IMR-90 (cell line): ENCODE measurements at regions not wholly inside any gene's neighbourhood (a gene's known extent, or its start where the extent isn't known, plus 50 kb on each side); places are given as distances from the start of the nearest gene placed in this dataset.

Source experiments
- ATAC-seq: fragments of 200-7000 bp; cut with Tn5 transposase; 2 replicates; pipeline ENCODE4 v1.9.1; 2020; ENCODE audit warnings: low read depth, mild to moderate bottlenecking, moderate library complexity
- BruUV-seq: library from RNA; stranded (reverse); fragments of 400-500 nt; replicated peaks from 2 replicates; lab custom pipeline; 2021; lab: Mats Ljungman, UMichigan
- CTCF ChIA-PET: fragments of 300-600 bp; formaldehyde crosslinking; extraction: SDS; loops from one replicate; lab custom pipeline; 2021; ENCODE audit warnings: antibody characterized with exemption; lab: Yijun Ruan, JAX
- POLR2A ChIA-PET: fragments of 300-600 bp; sonication (Branson Sonifier 250); formaldehyde crosslinking; loops from one replicate; lab custom pipeline; 2022; ENCODE audit warnings: antibody characterized with exemption; ENCODE audit not compliant: unreplicated experiment; lab: Charles Lee
- DNase-seq: peaks from one replicate; pipeline ENCODE4 v3.0.0; 2013
- H2AFZ ChIP-seq: replicated peaks from 2 replicates; pipeline ENCODE3; 2013; ENCODE audit warnings: low read length, mild to moderate bottlenecking; ENCODE audit not compliant: poor library complexity
- H2AK5ac ChIP-seq: 2 replicates; pipeline ENCODE4 v1.6.1; 2013; ENCODE audit warnings: low read depth, low read length, inconsistent platforms
- H2AK9ac ChIP-seq: replicated peaks from 2 replicates; pipeline ENCODE3; 2013; ENCODE audit warnings: mild to moderate bottlenecking, low read depth, low read length, moderate library complexity; ENCODE audit not compliant: poor library complexity
- H2BK120ac ChIP-seq: 2 replicates; pipeline ENCODE4 v1.6.1; 2013; ENCODE audit warnings: low read depth, low read length, inconsistent platforms
- H2BK15ac ChIP-seq: 3 replicates; pipeline ENCODE4 v1.6.1; 2013; ENCODE audit warnings: low read depth, low read length, inconsistent platforms
- H2BK20ac ChIP-seq: 2 replicates; pipeline ENCODE4 v1.6.1; 2013; ENCODE audit warnings: low read depth, mild to moderate bottlenecking, inconsistent platforms, low read length, moderate library complexity
- H2BK5ac ChIP-seq: 2 replicates; pipeline ENCODE4 v1.6.1; 2013; ENCODE audit warnings: mild to moderate bottlenecking, low read depth, low read length, inconsistent platforms; ENCODE audit not compliant: poor library complexity, severe bottlenecking
- H3K14ac ChIP-seq: replicated peaks from 2 replicates; pipeline ENCODE4 v1.6.1; 2013; ENCODE audit warnings: low read depth, low read length, inconsistent platforms
- H3K18ac ChIP-seq: 2 replicates; pipeline ENCODE4 v1.6.1; 2013; ENCODE audit warnings: low read depth, low read length, control low read depth
- H3K23ac ChIP-seq: 2 replicates; pipeline ENCODE4 v1.6.1; 2013; ENCODE audit warnings: low read depth, low read length, inconsistent platforms
- H3K27ac ChIP-seq: 2 replicates; pipeline ENCODE4 v1.5.1; 2013; ENCODE audit warnings: mild to moderate bottlenecking, control low read depth, low read length; ENCODE audit not compliant: insufficient read depth
- H3K27me3 ChIP-seq: 2 replicates; pipeline ENCODE4 v1.6.1; 2013; ENCODE audit warnings: low read length; ENCODE audit not compliant: control insufficient read depth, insufficient read depth
- H3K36me3 ChIP-seq: 2 replicates; pipeline ENCODE4 v1.6.1; 2013; ENCODE audit warnings: low read length, mixed read lengths; ENCODE audit not compliant: control insufficient read depth, insufficient read depth
- H3K4ac ChIP-seq: 2 replicates; pipeline ENCODE4 v1.6.1; 2013; ENCODE audit warnings: low read depth, low read length, inconsistent platforms
- H3K4me1 ChIP-seq: 2 replicates; pipeline ENCODE4 v1.6.1; 2013; ENCODE audit warnings: low read length, mixed read lengths; ENCODE audit not compliant: control insufficient read depth, insufficient read depth
- H3K4me2 ChIP-seq: 2 replicates; pipeline ENCODE4 v1.6.1; 2013; ENCODE audit warnings: low read depth, mild to moderate bottlenecking, control low read depth, low read length, moderate library complexity
- H3K4me3 ChIP-seq: 2 replicates; pipeline ENCODE4 v1.5.1; 2013; ENCODE audit warnings: low read depth, mild to moderate bottlenecking, control low read depth, low read length, moderate library complexity; ENCODE audit not compliant: insufficient read depth
- H3K56ac ChIP-seq: 2 replicates; pipeline ENCODE4 v1.6.1; 2013; ENCODE audit warnings: low read length, inconsistent platforms; ENCODE audit not compliant: insufficient read depth; ENCODE audit errors: extremely low read depth
- H3K79me1 ChIP-seq, 2 experiments: 2 replicates each; pipeline ENCODE4 v1.6.1; 2013; ENCODE audit warnings: low read length in 2 of 2, inconsistent platforms in 1 of 2, low read depth in 1 of 2
- H3K9ac ChIP-seq: 2 replicates; pipeline ENCODE4 v1.6.1; 2013; ENCODE audit warnings: low read depth, low read length, control low read depth
- H3K9me1 ChIP-seq: 2 replicates; pipeline ENCODE4 v1.6.1; 2013; ENCODE audit warnings: low read length, inconsistent platforms; ENCODE audit not compliant: insufficient read depth
- H3K9me3 ChIP-seq: 2 replicates; pipeline ENCODE4 v1.6.1; 2013; ENCODE audit warnings: low read length; ENCODE audit not compliant: control insufficient read depth, insufficient read depth
- H4K20me1 ChIP-seq: 2 replicates; pipeline ENCODE4 v1.6.1; 2013; ENCODE audit warnings: low read length, inconsistent platforms; ENCODE audit not compliant: insufficient read depth
- H4K5ac ChIP-seq: 2 replicates; pipeline ENCODE4 v1.6.1; 2013; ENCODE audit warnings: mild to moderate bottlenecking, low read depth, low read length, control low read depth
- H4K8ac ChIP-seq, 2 experiments: 2 replicates each; pipeline ENCODE4 v1.6.1; 2013; ENCODE audit warnings: low read depth in 2 of 2, low read length in 2 of 2, control low read depth in 1 of 2, inconsistent platforms in 1 of 2
- H4K91ac ChIP-seq: 2 replicates; pipeline ENCODE4 v1.6.1; 2013; ENCODE audit warnings: low read depth, low read length, inconsistent platforms; ENCODE audit not compliant: insufficient read depth
- BHLHE40 ChIP-seq: fragments of 150-350 bp; IDR thresholded peaks from 2 replicates; pipeline ENCODE4 v1.6.1; 2016; ENCODE audit warnings: mild to moderate bottlenecking, low read depth, low read length
- CEBPB ChIP-seq: IDR thresholded peaks from 2 replicates; pipeline ENCODE4 v1.6.1; 2012; ENCODE audit warnings: low read depth, low read length, improper control_type of control experiment
- CHD1 ChIP-seq: IDR thresholded peaks from 2 replicates; pipeline ENCODE4 v1.6.1; 2012; ENCODE audit warnings: low read depth, low read length, improper control_type of control experiment
- CTCF ChIP-seq: conservative IDR thresholded peaks from 2 replicates; pipeline ENCODE4 v1.5.1; 2012; ENCODE audit warnings: mild to moderate bottlenecking, low read depth, low read length, improper control_type of control experiment
- ELK1 ChIP-seq: fragments of 150-350 bp; IDR thresholded peaks from 2 replicates; pipeline ENCODE4 v1.6.1; 2016; ENCODE audit warnings: low read depth, mild to moderate bottlenecking, low read length, moderate library complexity, borderline replicate concordance
- FOS ChIP-seq: fragments of 150-350 bp; IDR thresholded peaks from 2 replicates; pipeline ENCODE4 v1.6.1; 2016; ENCODE audit warnings: low read depth, low read length
- MAFK ChIP-seq: IDR thresholded peaks from 2 replicates; pipeline ENCODE4 v1.6.1; 2012; ENCODE audit warnings: low read depth, low read length, improper control_type of control experiment
- MAZ ChIP-seq: IDR thresholded peaks from 2 replicates; pipeline ENCODE4 v1.6.1; 2012; ENCODE audit warnings: low read depth, mild to moderate bottlenecking, low read length, improper control_type of control experiment, moderate library complexity, borderline replicate concordance
- MXI1 ChIP-seq: IDR thresholded peaks from 2 replicates; pipeline ENCODE4 v1.6.1; 2012; ENCODE audit warnings: low read depth, mild to moderate bottlenecking, low read length, moderate library complexity, borderline replicate concordance
- NFE2L2 ChIP-seq: fragments of 150-350 bp; IDR thresholded peaks from 2 replicates; pipeline ENCODE4 v1.6.1; 2016; ENCODE audit warnings: low read depth, mild to moderate bottlenecking, low read length
- POLR2A ChIP-seq: IDR thresholded peaks from 2 replicates; pipeline ENCODE4 v1.6.1; 2012; ENCODE audit warnings: mild to moderate bottlenecking, low read depth, low read length
- RAD21 ChIP-seq: IDR thresholded peaks from 2 replicates; pipeline ENCODE4 v1.6.1; 2012; ENCODE audit warnings: low read length, improper control_type of control experiment
- RCOR1 ChIP-seq: IDR thresholded peaks from 2 replicates; pipeline ENCODE4 v1.6.1; 2012; ENCODE audit warnings: mild to moderate bottlenecking, low read length, improper control_type of control experiment; ENCODE audit not compliant: insufficient replicate concordance
- RFX5 ChIP-seq: IDR thresholded peaks from 2 replicates; pipeline ENCODE4 v1.8.0; 2012; ENCODE audit warnings: low read depth, mild to moderate bottlenecking, low read length, moderate library complexity
- SMC3 ChIP-seq: fragments of 150-350 bp; IDR thresholded peaks from 2 replicates; pipeline ENCODE4 v1.6.1; 2016; ENCODE audit warnings: low read depth, mild to moderate bottlenecking, antibody characterized with exemption, low read length, moderate library complexity
- WGBS, 2 experiments: methylation state at CpG; one replicate each; pipeline versions ENCODE4 v1.1.5 to v1.1.7; 2013; ENCODE audit warnings: missing lambda C conversion rate in 2 of 2; ENCODE audit not compliant: insufficient read length in 1 of 2; ENCODE audit errors: extremely low coverage in 2 of 2; 5-methylcytosine and 5-hydroxymethylcytosine counted together
- dilution Hi-C: fragments of 300-500 bp; cut with HindIII; formaldehyde crosslinking; loops from one replicate; pipeline ENCODE4 v1.14.3; 2018; ENCODE audit warnings: low sequenced_read_pairs; ENCODE audit not compliant: unreplicated experiment
- in situ Hi-C: fragments of 300-500 bp; cut with MboI; formaldehyde crosslinking; loops from 3 replicates; pipeline ENCODE4 v1.14.3; 2019; ENCODE audit warnings: low sequenced_read_pairs, inconsistent platforms, mixed read lengths
- intact Hi-C: fragments of 100-400 bp; cut with micrococcal nuclease; formaldehyde crosslinking; loops from 2 replicates; pipeline ENCODE4 v1.10.0; 2022
- TF ChIP-seq, protein P1 (sequence below): fragments of 150-350 bp; IDR thresholded peaks from 2 replicates; pipeline ENCODE4 v1.6.1; 2017; ENCODE audit warnings: mild to moderate bottlenecking, antibody characterized with exemption, low read length, low read depth

DNA sequence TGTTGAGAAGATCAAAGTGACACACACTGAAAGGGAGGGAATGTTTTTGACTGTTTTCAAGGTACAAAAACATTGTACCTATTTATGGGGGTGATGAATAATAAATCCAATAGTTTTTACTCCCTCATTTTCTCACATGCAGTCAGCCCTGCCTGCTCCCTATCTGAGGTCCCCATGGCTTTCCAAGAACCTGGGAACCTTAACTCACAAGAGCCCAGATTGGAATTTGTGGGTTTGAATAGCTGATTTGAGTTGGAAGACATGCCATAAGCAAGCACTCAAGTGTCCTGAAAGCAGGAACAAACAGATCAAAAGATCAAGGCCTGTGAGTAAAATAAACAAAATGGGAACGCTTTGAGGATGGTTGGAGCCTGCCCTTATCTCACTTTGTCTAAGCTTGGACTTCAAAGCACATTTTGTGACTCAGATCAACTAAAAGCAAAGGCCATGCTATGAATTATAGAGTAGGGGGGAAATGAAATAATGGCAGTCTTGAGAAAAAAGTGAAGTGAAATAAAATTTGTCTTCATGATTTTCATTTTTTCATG is 136.6 kb downstream of the LYPLAL1 start:
- no peak for DNase-seq
- in situ Hi-C loops, result no loop called here

More for the DNA sequence above, 136.6 kb downstream of the LYPLAL1 start:
- BruUV-seq, result no TSS peak
- Histone ChIP-seq H3K23ac (no peak overlapping the region), H3K27ac (no peak overlapping the region), H3K56ac (no peak overlapping the region), H2AFZ (no peak overlapping the region), H3K4me1 (peaks cover 4% of the 10 kb centered on the region; the same call in 1 of the 2 replicates), H3K18ac (no peak overlapping the region), H3K27me3 (no peaks in the 10 kb centered on the region), H2BK20ac (no peak overlapping the region), H3K9ac (no peak overlapping the region), H3K4me3 (no peak overlapping the region), H3K9me1 (no peaks in the 10 kb centered on the region), H3K9me3 (peaks cover 4% of the 10 kb centered on the region; the same call in 1 of the 2 replicates), H3K36me3 (no peaks in the 10 kb centered on the region), H3K4me2 (no peak overlapping the region), H2BK15ac (no peak overlapping the region), H4K20me1 (no peaks in the 10 kb centered on the region), H3K4ac (no peak overlapping the region), H4K5ac (no peak overlapping the region), H2AK5ac (no peak overlapping the region), H3K14ac (no peak overlapping the region), H2AK9ac (no peak overlapping the region), H4K91ac (no peak overlapping the region), H2BK5ac (no peak overlapping the region), H2BK120ac (no peak overlapping the region), H3K79me1 (no peaks in the 10 kb centered on the region), H4K8ac (no peak overlapping the region)
- ChIA-PET CTCF (no interaction called here), POLR2A (no interaction called here)
- dilution Hi-C loops, result no loop called here
- WGBS, 2 experiments, result no CpG with 5 or more reads among the region's 1 CpG
- no peak for TF ChIP-seq MAZ
- TF ChIP-seq MAFK, result no peak
- TF ChIP-seq NFE2L2, result no peak
- no peak for TF ChIP-seq RAD21
- TF ChIP-seq POLR2A, result no peak
- no peak for TF ChIP-seq ELK1
- no peak for TF ChIP-seq CTCF
- TF ChIP-seq FOS, result no peak
- no peak for TF ChIP-seq RCOR1
- no peak for TF ChIP-seq CHD1
- TF ChIP-seq BHLHE40, result no peak
- TF ChIP-seq, protein P1, sequence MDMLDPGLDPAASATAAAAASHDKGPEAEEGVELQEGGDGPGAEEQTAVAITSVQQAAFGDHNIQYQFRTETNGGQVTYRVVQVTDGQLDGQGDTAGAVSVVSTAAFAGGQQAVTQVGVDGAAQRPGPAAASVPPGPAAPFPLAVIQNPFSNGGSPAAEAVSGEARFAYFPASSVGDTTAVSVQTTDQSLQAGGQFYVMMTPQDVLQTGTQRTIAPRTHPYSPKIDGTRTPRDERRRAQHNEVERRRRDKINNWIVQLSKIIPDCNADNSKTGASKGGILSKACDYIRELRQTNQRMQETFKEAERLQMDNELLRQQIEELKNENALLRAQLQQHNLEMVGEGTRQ, result no peak
- no peak for TF ChIP-seq RFX5
- TF ChIP-seq CEBPB, result no peak
- TF ChIP-seq MXI1, result no peak
- no peak for TF ChIP-seq SMC3
- intact Hi-C loops, result loop anchor here (10.0 kb wide), 2 partner anchors 505 to 965 kb away; partner anchors contain the start of gene TGFB2
- no peak for ATAC-seq
